ENCODE measurements at regions not wholly inside any gene's neighbourhood (a gene's known extent, or its start where the extent isn't known, plus 50 kb on each side); places are given as distances from the start of the nearest gene placed in this dataset.

- Histone ChIP-seq H3K27me3 (ENCODE audit: control insufficient read depth in 1 of 2, insufficient read depth in 2 of 2, low read length in 2 of 2) (no peaks in the 10 kb centered on the region), H3K36me3 (ENCODE audit: control insufficient read depth in 2 of 2, insufficient read depth in 2 of 2, low read length in 1 of 2) (no peaks in the 10 kb centered on the region), H3K9me3 (ENCODE audit: control insufficient read depth in 2 of 2, insufficient read depth in 1 of 2, low read depth in 1 of 2, low read length in 1 of 2) (no peaks in the 10 kb centered on the region), H3K27ac (ENCODE audit: low read depth in 2 of 2, low read length in 1 of 2) (no peak overlapping the region), H3K4me1 (ENCODE audit: control insufficient read depth in 2 of 2, insufficient read depth in 2 of 2, low read length in 1 of 2) (no peaks in the 10 kb centered on the region), H3K4me3 (ENCODE audit: low read depth in 1 of 2, low read length in 2 of 2) (no peak overlapping the region)
- 78 to 81% methylated on average over 3 of the region's 3 CpGs for WGBS, 2 donors
Measured at GRCh38 chr9:3698531-3698930, 172.7 kb upstream of the RFX3 start.

DNA sequence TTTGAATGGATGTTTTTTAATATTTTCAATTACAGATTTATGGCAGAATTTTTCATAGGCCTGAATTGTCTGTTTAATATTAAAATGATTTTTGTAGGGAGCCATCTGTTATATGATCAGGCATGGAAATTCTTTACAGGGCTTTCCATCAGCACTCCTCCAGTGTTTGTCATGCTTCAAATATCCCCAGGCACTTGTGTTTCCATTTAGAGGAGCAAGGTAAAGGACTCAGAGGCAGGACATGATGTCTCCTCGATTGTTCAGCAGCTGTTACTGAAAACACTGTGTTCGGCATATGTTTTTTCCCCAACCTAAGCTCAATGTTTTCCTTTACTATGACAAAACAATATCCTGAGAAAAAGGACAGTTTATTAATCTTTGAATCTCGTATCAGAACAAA lies 172.3 kb upstream of the RFX3 start:
- no peaks in the 10 kb centered on the region for H3K27me3 ChIP-seq (ENCODE audit: control insufficient read depth in 1 of 2, insufficient read depth in 2 of 2, low read length in 2 of 2)
- WGBS, 2 donors = 72 to 74% methylated on average over 3 of the region's 3 CpGs
- H3K4me3 ChIP-seq (ENCODE audit: low read depth in 1 of 2, low read length in 2 of 2) = no peak overlapping the region
- H3K9me3 ChIP-seq (ENCODE audit: control insufficient read depth in 2 of 2, insufficient read depth in 1 of 2, low read depth in 1 of 2, low read length in 1 of 2) = no peaks in the 10 kb centered on the region
- H3K36me3 ChIP-seq (ENCODE audit: control insufficient read depth in 2 of 2, insufficient read depth in 2 of 2, low read length in 1 of 2) = no peaks in the 10 kb centered on the region
- no peak overlapping the region for H3K27ac ChIP-seq (ENCODE audit: low read depth in 2 of 2, low read length in 1 of 2)
- no peaks in the 10 kb centered on the region for H3K4me1 ChIP-seq (ENCODE audit: control insufficient read depth in 2 of 2, insufficient read depth in 2 of 2, low read length in 1 of 2)

DNA sequence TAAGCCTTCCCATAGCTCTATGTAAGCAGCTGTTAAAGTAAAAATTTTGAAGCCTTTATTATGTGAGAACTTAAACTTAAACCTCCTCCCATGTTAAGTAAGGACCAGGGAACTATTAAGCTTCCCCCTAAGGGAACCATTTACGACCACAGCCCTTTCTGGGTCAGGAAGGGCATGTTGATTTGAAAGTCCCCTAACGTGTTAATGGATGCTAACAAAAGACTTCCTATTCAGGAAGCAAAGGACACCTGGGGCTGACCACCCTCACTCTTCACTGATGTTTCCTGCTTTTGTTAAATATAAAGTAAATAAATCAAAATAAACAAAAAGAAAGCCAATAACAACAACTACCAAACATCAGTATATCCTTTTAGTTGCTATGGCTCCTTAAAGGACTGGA lies 170.6 kb upstream of the RFX3 start:
- Histone ChIP-seq H3K9me3 (ENCODE audit: control insufficient read depth in 2 of 2, insufficient read depth in 1 of 2, low read depth in 1 of 2, low read length in 1 of 2) (no peaks in the 10 kb centered on the region), H3K4me3 (ENCODE audit: low read depth in 1 of 2, low read length in 2 of 2) (no peak overlapping the region), H3K27me3 (ENCODE audit: control insufficient read depth in 1 of 2, insufficient read depth in 2 of 2, low read length in 2 of 2) (no peaks in the 10 kb centered on the region), H3K27ac (ENCODE audit: low read depth in 2 of 2, low read length in 1 of 2) (no peak overlapping the region), H3K36me3 (ENCODE audit: control insufficient read depth in 2 of 2, insufficient read depth in 2 of 2, low read length in 1 of 2) (no peaks in the 10 kb centered on the region), H3K4me1 (ENCODE audit: control insufficient read depth in 2 of 2, insufficient read depth in 2 of 2, low read length in 1 of 2) (no peaks in the 10 kb centered on the region)
- 40 to 51% methylated on average over 2 of the region's 2 CpGs for WGBS, 2 donors

GRCh38 chr9:3692606-3693005 lies 166.8 kb upstream of the RFX3 start:
- Histone ChIP-seq H3K4me3 (ENCODE audit: low read depth in 1 of 2, low read length in 2 of 2) (no peak overlapping the region), H3K36me3 (ENCODE audit: control insufficient read depth in 2 of 2, insufficient read depth in 2 of 2, low read length in 1 of 2) (no peaks in the 10 kb centered on the region), H3K27me3 (ENCODE audit: control insufficient read depth in 1 of 2, insufficient read depth in 2 of 2, low read length in 2 of 2) (no peaks in the 10 kb centered on the region), H3K9me3 (ENCODE audit: control insufficient read depth in 2 of 2, insufficient read depth in 1 of 2, low read depth in 1 of 2, low read length in 1 of 2) (no peaks in the 10 kb centered on the region), H3K27ac (ENCODE audit: low read depth in 2 of 2, low read length in 1 of 2) (no peak overlapping the region), H3K4me1 (ENCODE audit: control insufficient read depth in 2 of 2, insufficient read depth in 2 of 2, low read length in 1 of 2) (no peaks in the 10 kb centered on the region)
- 90 to 93% methylated on average over 1 of the region's 1 CpG for WGBS, 2 donors

- Histone ChIP-seq H3K27ac (ENCODE audit: low read depth in 2 of 2, low read length in 1 of 2) (no peak overlapping the region), H3K27me3 (ENCODE audit: control insufficient read depth in 1 of 2, insufficient read depth in 2 of 2, low read length in 2 of 2) (no peaks in the 10 kb centered on the region), H3K4me1 (ENCODE audit: control insufficient read depth in 2 of 2, insufficient read depth in 2 of 2, low read length in 1 of 2) (no peaks in the 10 kb centered on the region), H3K4me3 (ENCODE audit: low read depth in 1 of 2, low read length in 2 of 2) (no peak overlapping the region), H3K9me3 (ENCODE audit: control insufficient read depth in 2 of 2, insufficient read depth in 1 of 2, low read depth in 1 of 2, low read length in 1 of 2) (no peaks in the 10 kb centered on the region), H3K36me3 (ENCODE audit: control insufficient read depth in 2 of 2, insufficient read depth in 2 of 2, low read length in 1 of 2) (no peaks in the 10 kb centered on the region)
- 79 to 94% methylated on average over 4 of the region's 4 CpGs for whole genome bisulfite sequencing, 2 donors
Measured at GRCh38 chr9:3689555-3689954, 163.8 kb upstream of the RFX3 start.

GRCh38 chr9:3687145-3687544 lies 161.3 kb upstream of the RFX3 start:
- Histone ChIP-seq H3K27ac (ENCODE audit: low read depth in 2 of 2, low read length in 1 of 2) (no peak overlapping the region), H3K4me1 (ENCODE audit: control insufficient read depth in 2 of 2, insufficient read depth in 2 of 2, low read length in 1 of 2) (no peaks in the 10 kb centered on the region), H3K36me3 (ENCODE audit: control insufficient read depth in 2 of 2, insufficient read depth in 2 of 2, low read length in 1 of 2) (no peaks in the 10 kb centered on the region), H3K4me3 (ENCODE audit: low read depth in 1 of 2, low read length in 2 of 2) (no peak overlapping the region), H3K27me3 (ENCODE audit: control insufficient read depth in 1 of 2, insufficient read depth in 2 of 2, low read length in 2 of 2) (no peaks in the 10 kb centered on the region), H3K9me3 (ENCODE audit: control insufficient read depth in 2 of 2, insufficient read depth in 1 of 2, low read depth in 1 of 2, low read length in 1 of 2) (no peaks in the 10 kb centered on the region)

DNA sequence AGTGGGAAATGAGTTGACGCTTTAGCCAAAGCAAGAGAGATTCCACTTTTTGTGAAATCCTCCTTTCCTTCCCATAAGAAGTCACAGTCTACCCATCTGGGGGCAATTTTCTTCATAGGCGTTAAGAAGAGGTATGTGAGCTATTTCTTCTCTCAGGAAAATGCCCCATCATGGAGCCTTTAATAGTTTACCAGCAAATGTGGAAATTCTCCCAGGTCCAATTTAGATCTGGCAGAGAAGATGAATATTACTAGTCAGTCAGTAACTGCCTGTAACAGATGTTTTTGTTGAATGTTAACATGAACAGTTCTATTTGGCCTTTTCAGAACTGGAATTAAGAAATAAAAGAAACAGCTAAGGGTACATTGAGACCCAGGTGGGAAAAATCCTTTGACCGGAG lies 156.4 kb upstream of the RFX3 start:
- Histone ChIP-seq H3K27me3 (ENCODE audit: control insufficient read depth in 1 of 2, insufficient read depth in 2 of 2, low read length in 2 of 2) (no peaks in the 10 kb centered on the region), H3K27ac (ENCODE audit: low read depth in 2 of 2, low read length in 1 of 2) (no peak overlapping the region), H3K4me1 (ENCODE audit: control insufficient read depth in 2 of 2, insufficient read depth in 2 of 2, low read length in 1 of 2) (no peaks in the 10 kb centered on the region), H3K9me3 (ENCODE audit: control insufficient read depth in 2 of 2, insufficient read depth in 1 of 2, low read depth in 1 of 2, low read length in 1 of 2) (no peaks in the 10 kb centered on the region), H3K36me3 (ENCODE audit: control insufficient read depth in 2 of 2, insufficient read depth in 2 of 2, low read length in 1 of 2) (no peaks in the 10 kb centered on the region), H3K4me3 (ENCODE audit: low read depth in 1 of 2, low read length in 2 of 2) (no peak overlapping the region)
- WGBS, 2 donors = 79 to 89% methylated on average over 3 of the region's 3 CpGs

GRCh38 chr9:3677541-3677940 lies 151.7 kb upstream of the RFX3 start:
- Histone ChIP-seq H3K4me1 (ENCODE audit: control insufficient read depth in 2 of 2, insufficient read depth in 2 of 2, low read length in 1 of 2) (no peaks in the 10 kb centered on the region), H3K27ac (ENCODE audit: low read depth in 2 of 2, low read length in 1 of 2) (no peak overlapping the region), H3K4me3 (ENCODE audit: low read depth in 1 of 2, low read length in 2 of 2) (no peak overlapping the region), H3K27me3 (ENCODE audit: control insufficient read depth in 1 of 2, insufficient read depth in 2 of 2, low read length in 2 of 2) (no peaks in the 10 kb centered on the region), H3K36me3 (ENCODE audit: control insufficient read depth in 2 of 2, insufficient read depth in 2 of 2, low read length in 1 of 2) (no peaks in the 10 kb centered on the region), H3K9me3 (ENCODE audit: control insufficient read depth in 2 of 2, insufficient read depth in 1 of 2, low read depth in 1 of 2, low read length in 1 of 2) (no peaks in the 10 kb centered on the region)
- 91 to 96% methylated on average over 4 of the region's 4 CpGs for WGBS, 2 donors

- H3K4me3 ChIP-seq (ENCODE audit: low read depth in 1 of 2, low read length in 2 of 2) = no peak overlapping the region
- 61 to 67% methylated on average over 3 of the region's 3 CpGs for WGBS, 2 donors
- H3K27ac ChIP-seq (ENCODE audit: low read depth in 2 of 2, low read length in 1 of 2) = no peak overlapping the region
- no peaks in the 10 kb centered on the region for H3K27me3 ChIP-seq (ENCODE audit: control insufficient read depth in 1 of 2, insufficient read depth in 2 of 2, low read length in 2 of 2)
- H3K36me3 ChIP-seq (ENCODE audit: control insufficient read depth in 2 of 2, insufficient read depth in 2 of 2, low read length in 1 of 2) = no peaks in the 10 kb centered on the region
- H3K4me1 ChIP-seq (ENCODE audit: control insufficient read depth in 2 of 2, insufficient read depth in 2 of 2, low read length in 1 of 2) = no peaks in the 10 kb centered on the region
- H3K9me3 ChIP-seq (ENCODE audit: control insufficient read depth in 2 of 2, insufficient read depth in 1 of 2, low read depth in 1 of 2, low read length in 1 of 2) = no peaks in the 10 kb centered on the region
Measured at GRCh38 chr9:3676766-3677165, 151.0 kb upstream of the RFX3 start.

- Histone ChIP-seq H3K9me3 (ENCODE audit: control insufficient read depth in 2 of 2, insufficient read depth in 1 of 2, low read depth in 1 of 2, low read length in 1 of 2) (no peaks in the 10 kb centered on the region), H3K27ac (ENCODE audit: low read depth in 2 of 2, low read length in 1 of 2) (no peak overlapping the region), H3K4me3 (ENCODE audit: low read depth in 1 of 2, low read length in 2 of 2) (no peak overlapping the region), H3K36me3 (ENCODE audit: control insufficient read depth in 2 of 2, insufficient read depth in 2 of 2, low read length in 1 of 2) (no peaks in the 10 kb centered on the region), H3K4me1 (ENCODE audit: control insufficient read depth in 2 of 2, insufficient read depth in 2 of 2, low read length in 1 of 2) (no peaks in the 10 kb centered on the region), H3K27me3 (ENCODE audit: control insufficient read depth in 1 of 2, insufficient read depth in 2 of 2, low read length in 2 of 2) (no peaks in the 10 kb centered on the region)
- 88 to 94% methylated on average over 2 of the region's 2 CpGs for WGBS, 2 donors
Measured at GRCh38 chr9:3675946-3676345, 150.1 kb upstream of the RFX3 start.
